Activated T-helper 17 cell treated with anti-CD3 and anti-CD28 coated beads, Interleukin-2, amount 50 U/mL, for 72 hours (primary cell): ENCODE measurements at regions not wholly inside any gene's neighbourhood (a gene's known extent, or its start where the extent isn't known, plus 50 kb on each side); places are given as distances from the start of the nearest gene placed in this dataset.

Experiments
- ATAC-seq: fragments of 150-1000 bp; cut with Tn5 transposase; replicated peaks from 2 replicates; pipeline ENCODE4 v1.10.0; 2021; ENCODE audit warnings: mild to moderate bottlenecking, moderate library complexity
- H3K27ac Mint-ChIP-seq: one replicate; pipeline ENCODE4 v1.8.0; 2022; ENCODE audit warnings: mixed read lengths
- H3K27me3 Mint-ChIP-seq: one replicate; pipeline ENCODE4 v1.8.0; 2022; ENCODE audit warnings: mixed read lengths
- H3K36me3 Mint-ChIP-seq: one replicate; pipeline ENCODE4 v1.8.0; 2022; ENCODE audit warnings: low read depth, mild to moderate bottlenecking, mixed read lengths
- H3K4me1 Mint-ChIP-seq: one replicate; pipeline ENCODE4 v1.8.0; 2022; ENCODE audit warnings: mixed read lengths
- H3K4me3 Mint-ChIP-seq: one replicate; pipeline ENCODE4 v1.8.0; 2022; ENCODE audit warnings: mild to moderate bottlenecking, mixed read lengths
- H3K9me3 Mint-ChIP-seq: one replicate; pipeline ENCODE4 v1.8.0; 2022; ENCODE audit warnings: mixed read lengths

DNA sequence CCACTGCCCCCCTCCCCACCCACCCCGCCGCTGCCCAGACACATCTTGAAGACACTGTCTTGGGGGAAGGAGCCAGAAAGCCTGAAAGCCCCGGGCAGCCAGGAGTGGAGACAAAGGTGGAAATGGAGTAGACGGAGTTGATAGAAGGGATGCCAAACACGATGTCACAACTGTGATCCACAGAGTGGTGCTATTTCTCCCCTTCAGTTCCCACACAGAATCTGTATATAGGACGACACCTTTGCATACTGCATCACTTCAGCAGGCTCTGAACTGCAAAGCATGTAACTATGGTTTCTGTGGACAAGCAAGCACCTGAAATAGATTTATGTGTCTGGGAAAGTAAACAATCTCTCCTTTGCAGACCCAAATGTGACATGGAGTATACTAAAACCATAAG, 56.4 kb upstream of the F13A1 start:
- peaks cover 5% of the 10 kb centered on the region for H3K9me3 Mint-ChIP-seq
- no peaks in the 10 kb centered on the region for H3K4me1 Mint-ChIP-seq
- no peak overlapping the region for H3K27ac Mint-ChIP-seq
- no peak overlapping the region for H3K4me3 Mint-ChIP-seq
- no peak for ATAC-seq
- no peaks in the 10 kb centered on the region for H3K36me3 Mint-ChIP-seq
- H3K27me3 Mint-ChIP-seq, result peaks cover 28% of the 10 kb centered on the region

- H3K4me3 Mint-ChIP-seq, result no peak overlapping the region
- ATAC-seq, result no peak
- H3K27me3 Mint-ChIP-seq, result peaks cover 22% of the 10 kb centered on the region
- no peak overlapping the region for H3K27ac Mint-ChIP-seq
- H3K36me3 Mint-ChIP-seq, result no peaks in the 10 kb centered on the region
- no peaks in the 10 kb centered on the region for H3K4me1 Mint-ChIP-seq
- peaks cover 5% of the 10 kb centered on the region for H3K9me3 Mint-ChIP-seq
Measured at GRCh38 chr6:6377621-6378020, 57.2 kb upstream of the F13A1 start.

DNA sequence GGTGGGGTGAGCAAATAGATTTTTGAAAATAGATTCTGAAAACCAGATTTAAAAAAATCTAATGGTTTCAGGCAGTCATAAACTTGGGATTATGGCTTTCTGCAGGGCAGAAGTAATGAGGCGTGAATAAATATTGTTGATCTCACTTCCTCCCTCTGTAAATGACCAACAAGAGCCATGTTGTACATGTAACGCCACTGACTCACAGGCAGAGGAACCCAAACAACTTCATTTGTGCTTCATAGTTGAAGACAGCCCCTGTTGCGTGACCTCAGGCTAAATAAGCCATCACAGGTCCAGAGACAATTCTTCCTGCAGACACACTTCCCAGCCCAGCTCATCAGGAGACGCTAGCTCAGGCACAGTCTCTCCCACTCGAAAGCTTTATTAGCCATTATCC, 59.1 kb upstream of the F13A1 start:
- Mint-ChIP-seq H3K4me3 (no peak overlapping the region), H3K9me3 (no peaks in the 10 kb centered on the region), H3K27me3 (peaks cover 17% of the 10 kb centered on the region), H3K27ac (no peak overlapping the region), H3K4me1 (no peaks in the 10 kb centered on the region), H3K36me3 (no peaks in the 10 kb centered on the region)
- ATAC-seq, result no peak

DNA sequence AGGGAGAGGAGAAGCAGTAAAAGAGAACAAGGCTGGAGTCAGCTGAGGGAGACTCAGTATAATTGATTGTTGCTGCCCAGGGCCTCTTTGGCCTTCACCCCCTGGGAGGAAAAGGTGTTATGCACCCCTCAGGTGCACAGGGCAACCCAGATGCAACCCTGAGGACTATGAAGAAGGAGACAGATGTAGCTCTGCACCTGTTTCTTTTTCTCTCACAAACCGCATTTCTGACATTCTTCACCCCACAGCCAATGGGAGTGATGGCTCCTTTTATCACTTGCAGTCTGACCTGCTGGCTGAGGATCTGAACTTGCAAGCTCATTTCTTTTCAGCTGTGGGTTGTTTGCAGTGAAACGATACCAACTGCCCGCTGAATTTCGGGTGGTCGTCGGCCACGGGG, 64.1 kb upstream of the F13A1 start:
- ATAC-seq, result no peak
- Mint-ChIP-seq H3K27me3 (peaks cover 18% of the 10 kb centered on the region), H3K4me1 (no peaks in the 10 kb centered on the region), H3K4me3 (no peak overlapping the region), H3K27ac (no peak overlapping the region), H3K9me3 (no peaks in the 10 kb centered on the region), H3K36me3 (no peaks in the 10 kb centered on the region)

GRCh38 chr6:6386010-6386409, 65.5 kb upstream of the F13A1 start:
- Mint-ChIP-seq H3K4me3 (no peak overlapping the region), H3K27me3 (peaks cover 14% of the 10 kb centered on the region)
- ATAC-seq, result no peak

DNA sequence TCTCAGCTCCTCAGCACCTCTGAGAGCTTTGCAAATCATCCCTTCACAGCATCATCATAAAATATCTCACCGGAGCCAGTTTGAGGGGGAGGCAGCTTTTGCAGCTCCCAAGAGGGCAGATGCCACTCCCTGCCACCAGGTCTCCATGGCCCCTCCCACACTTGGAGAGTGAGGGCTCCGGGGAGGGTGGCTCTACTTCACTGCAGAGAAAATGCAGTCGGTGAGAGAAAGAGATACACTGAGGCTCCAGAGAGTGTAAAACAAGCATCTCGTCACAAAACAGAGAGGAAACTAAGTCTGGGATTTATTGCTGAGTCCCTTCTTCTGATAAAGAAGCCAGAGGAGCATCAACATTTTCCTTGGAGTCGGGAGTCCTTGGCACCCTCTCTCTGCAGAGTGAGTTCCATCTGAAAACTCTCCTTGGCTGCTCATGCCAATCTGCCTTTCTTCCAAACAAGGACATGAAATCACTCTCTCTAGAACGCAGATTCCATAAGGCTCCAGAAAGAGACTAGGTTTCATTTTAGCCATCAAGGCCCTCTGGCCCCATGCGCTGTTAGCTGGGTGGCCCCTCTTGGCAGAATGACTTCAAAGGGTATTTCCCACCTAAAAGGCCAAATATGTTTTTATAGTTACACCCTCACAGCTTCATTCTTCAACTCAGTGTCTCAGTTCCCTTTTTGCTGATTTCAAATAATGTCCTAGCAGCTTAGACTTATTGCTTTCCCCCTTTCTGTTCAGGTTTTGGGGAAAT, 70.6 kb upstream of the F13A1 start:
- Mint-ChIP-seq H3K4me3 (no peak overlapping the region), H3K4me1 (no peaks in the 10 kb centered on the region)
- no peak for ATAC-seq

More at GRCh38 chr6:6386010-6386409, 65.5 kb upstream of the F13A1 start:
- no peaks in the 10 kb centered on the region for H3K36me3 Mint-ChIP-seq
- no peak overlapping the region for H3K27ac Mint-ChIP-seq
- no peaks in the 10 kb centered on the region for H3K9me3 Mint-ChIP-seq
- no peaks in the 10 kb centered on the region for H3K4me1 Mint-ChIP-seq

GRCh38 chr6:6392214-6393068, 72.0 kb upstream of the F13A1 start:
- no peak for ATAC-seq
- no peak overlapping the region for H3K4me3 Mint-ChIP-seq
- no peaks in the 10 kb centered on the region for H3K36me3 Mint-ChIP-seq
- H3K9me3 Mint-ChIP-seq, result no peaks in the 10 kb centered on the region
- no peaks in the 10 kb centered on the region for H3K4me1 Mint-ChIP-seq
- peaks cover 29% of the 10 kb centered on the region for H3K27me3 Mint-ChIP-seq
- no peak overlapping the region for H3K27ac Mint-ChIP-seq

More for the DNA sequence above, 70.6 kb upstream of the F13A1 start:
- Mint-ChIP-seq H3K27ac (no peak overlapping the region), H3K9me3 (no peaks in the 10 kb centered on the region), H3K27me3 (peaks cover 23% of the 10 kb centered on the region), H3K36me3 (no peaks in the 10 kb centered on the region)

GRCh38 chr6:6393069-6393529, 72.6 kb upstream of the F13A1 start:
- Mint-ChIP-seq H3K27ac (no peak overlapping the region), H3K36me3 (no peaks in the 10 kb centered on the region), H3K9me3 (no peaks in the 10 kb centered on the region), H3K27me3 (peaks cover 30% of the 10 kb centered on the region), H3K4me3 (no peak overlapping the region), H3K4me1 (no peaks in the 10 kb centered on the region)
- no peak for ATAC-seq

DNA sequence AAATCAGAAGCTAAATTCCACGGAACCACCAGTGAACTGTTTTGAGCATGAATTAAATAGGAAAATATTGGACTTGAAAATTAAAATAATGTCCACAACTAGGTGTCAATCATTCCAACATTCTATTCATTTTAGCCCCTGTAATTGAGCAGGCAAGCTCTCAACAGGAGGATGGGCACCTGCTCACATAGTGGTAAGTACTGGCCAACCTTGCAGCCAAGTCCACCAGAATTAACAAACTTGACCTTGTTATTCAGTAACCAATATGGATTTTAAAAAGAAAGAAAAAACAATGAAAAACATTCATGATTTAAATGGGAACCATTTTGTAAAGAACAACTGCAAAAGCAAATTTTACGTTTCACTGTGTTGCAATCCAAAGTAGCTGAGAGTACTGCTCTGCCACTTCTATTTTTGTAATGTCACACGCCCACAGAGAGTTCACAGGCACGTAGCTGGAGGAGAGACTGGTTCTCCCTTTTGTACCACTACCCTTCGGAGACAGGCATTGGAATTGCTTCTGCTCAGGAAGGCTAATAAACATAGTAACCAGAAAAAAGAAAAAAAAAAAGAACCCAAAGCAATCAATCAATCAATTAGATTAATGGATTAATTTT, 75.2 kb upstream of the F13A1 start:
- H3K27me3 Mint-ChIP-seq, result peaks cover 30% of the 10 kb centered on the region

DNA sequence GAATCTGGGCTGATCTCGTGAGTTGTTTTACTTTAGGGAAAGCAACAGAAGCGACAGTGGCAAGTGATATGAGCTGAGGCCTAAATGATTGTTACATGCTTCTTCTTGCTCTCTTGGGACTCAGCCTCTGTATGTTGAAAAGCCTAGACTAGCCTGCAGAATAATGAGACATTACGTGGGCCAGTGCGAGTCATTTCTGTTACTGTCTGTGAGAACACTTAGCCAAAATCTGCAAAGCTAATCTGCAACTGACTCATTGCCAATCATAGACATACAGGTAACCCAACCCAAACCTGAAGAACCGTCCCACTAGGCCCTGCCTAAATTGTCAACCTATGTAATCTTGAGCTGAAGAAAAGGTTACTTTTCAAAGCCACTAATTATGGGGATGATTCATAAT, 77.4 kb upstream of the F13A1 start:
- Mint-ChIP-seq H3K27me3 (peaks cover 30% of the 10 kb centered on the region), H3K36me3 (no peaks in the 10 kb centered on the region), H3K4me3 (no peak overlapping the region), H3K9me3 (peaks cover 4% of the 10 kb centered on the region), H3K27ac (no peak overlapping the region), H3K4me1 (no peaks in the 10 kb centered on the region)
- no peak for ATAC-seq

More for the DNA sequence above, 75.2 kb upstream of the F13A1 start:
- Mint-ChIP-seq H3K9me3 (no peaks in the 10 kb centered on the region), H3K4me3 (no peak overlapping the region), H3K36me3 (no peaks in the 10 kb centered on the region), H3K27ac (no peak overlapping the region), H3K4me1 (no peaks in the 10 kb centered on the region)
- no peak for ATAC-seq

DNA sequence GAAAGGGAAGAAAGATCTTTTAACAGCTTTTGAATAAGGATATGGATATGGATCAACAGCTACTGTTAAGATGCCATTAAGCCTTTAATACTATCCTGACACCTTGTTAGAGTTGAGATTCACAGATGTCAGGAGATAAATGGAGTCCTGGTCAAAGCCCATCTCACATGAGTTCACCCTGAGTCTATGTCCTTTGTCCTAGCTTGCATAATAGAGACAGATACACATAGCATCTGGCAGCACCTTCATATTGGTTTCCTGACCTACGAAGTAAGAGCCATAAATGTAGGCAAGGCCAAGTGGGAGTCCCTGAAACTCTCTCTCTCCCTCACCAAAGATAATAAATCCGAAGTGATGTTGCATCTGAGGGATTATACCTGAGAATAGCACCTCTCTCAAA, 79.1 kb upstream of the F13A1 start:
- H3K4me1 Mint-ChIP-seq, result no peaks in the 10 kb centered on the region
- peaks cover 4% of the 10 kb centered on the region for H3K9me3 Mint-ChIP-seq
- no peak for ATAC-seq
- no peak overlapping the region for H3K27ac Mint-ChIP-seq
- H3K27me3 Mint-ChIP-seq, result peaks cover 28% of the 10 kb centered on the region
- no peak overlapping the region for H3K4me3 Mint-ChIP-seq
- no peaks in the 10 kb centered on the region for H3K36me3 Mint-ChIP-seq

DNA sequence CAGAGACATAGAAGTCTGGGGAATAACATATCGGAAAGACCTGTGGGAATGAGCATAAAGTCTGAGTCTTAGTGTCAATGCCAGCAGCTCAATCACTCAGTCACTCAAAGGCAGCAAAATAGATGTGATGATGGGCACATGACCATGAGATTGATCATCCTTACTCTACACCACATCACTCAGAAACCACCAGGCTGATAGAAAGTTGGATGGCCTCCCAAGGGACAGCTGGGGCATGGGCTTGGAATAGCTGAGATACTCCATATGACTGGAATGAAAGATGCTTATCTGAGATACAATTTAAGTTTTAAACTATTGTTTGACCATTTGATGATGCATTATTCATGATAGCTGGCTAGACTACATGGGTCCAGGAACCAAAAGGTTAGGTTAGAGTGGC, 80.9 kb upstream of the F13A1 start:
- H3K9me3 Mint-ChIP-seq, result peaks cover 4% of the 10 kb centered on the region
- H3K4me1 Mint-ChIP-seq, result no peaks in the 10 kb centered on the region
- ATAC-seq, result no peak
- no peak overlapping the region for H3K27ac Mint-ChIP-seq
- no peak overlapping the region for H3K4me3 Mint-ChIP-seq
- H3K36me3 Mint-ChIP-seq, result no peaks in the 10 kb centered on the region
- peaks cover 21% of the 10 kb centered on the region for H3K27me3 Mint-ChIP-seq

- Mint-ChIP-seq H3K9me3 (peaks cover 4% of the 10 kb centered on the region), H3K27me3 (peaks cover 20% of the 10 kb centered on the region), H3K27ac (no peak overlapping the region), H3K4me3 (no peak overlapping the region), H3K36me3 (no peaks in the 10 kb centered on the region), H3K4me1 (no peaks in the 10 kb centered on the region)
- no peak for ATAC-seq
Measured at GRCh38 chr6:6402006-6402405, 81.5 kb upstream of the F13A1 start.

- H3K27ac Mint-ChIP-seq, result no peak overlapping the region
- H3K4me3 Mint-ChIP-seq, result no peak overlapping the region
- peaks cover 18% of the 10 kb centered on the region for H3K27me3 Mint-ChIP-seq
- H3K4me1 Mint-ChIP-seq, result no peaks in the 10 kb centered on the region
- no peaks in the 10 kb centered on the region for H3K36me3 Mint-ChIP-seq
- no peak for ATAC-seq
- H3K9me3 Mint-ChIP-seq, result peaks cover 4% of the 10 kb centered on the region
Measured at GRCh38 chr6:6402591-6402990, 82.1 kb upstream of the F13A1 start.

- Mint-ChIP-seq H3K27ac (no peak overlapping the region), H3K36me3 (no peaks in the 10 kb centered on the region), H3K27me3 (peaks cover 22% of the 10 kb centered on the region), H3K4me1 (no peaks in the 10 kb centered on the region), H3K9me3 (peaks cover 4% of the 10 kb centered on the region), H3K4me3 (no peak overlapping the region)
- no peak for ATAC-seq
Measured at GRCh38 chr6:6405031-6405430, 84.6 kb upstream of the F13A1 start.
